ENCODE measurements at regions not wholly inside any gene's neighbourhood (a gene's known extent, or its start where the extent isn't known, plus 50 kb on each side); places are given as distances from the start of the nearest gene placed in this dataset.

DNA sequence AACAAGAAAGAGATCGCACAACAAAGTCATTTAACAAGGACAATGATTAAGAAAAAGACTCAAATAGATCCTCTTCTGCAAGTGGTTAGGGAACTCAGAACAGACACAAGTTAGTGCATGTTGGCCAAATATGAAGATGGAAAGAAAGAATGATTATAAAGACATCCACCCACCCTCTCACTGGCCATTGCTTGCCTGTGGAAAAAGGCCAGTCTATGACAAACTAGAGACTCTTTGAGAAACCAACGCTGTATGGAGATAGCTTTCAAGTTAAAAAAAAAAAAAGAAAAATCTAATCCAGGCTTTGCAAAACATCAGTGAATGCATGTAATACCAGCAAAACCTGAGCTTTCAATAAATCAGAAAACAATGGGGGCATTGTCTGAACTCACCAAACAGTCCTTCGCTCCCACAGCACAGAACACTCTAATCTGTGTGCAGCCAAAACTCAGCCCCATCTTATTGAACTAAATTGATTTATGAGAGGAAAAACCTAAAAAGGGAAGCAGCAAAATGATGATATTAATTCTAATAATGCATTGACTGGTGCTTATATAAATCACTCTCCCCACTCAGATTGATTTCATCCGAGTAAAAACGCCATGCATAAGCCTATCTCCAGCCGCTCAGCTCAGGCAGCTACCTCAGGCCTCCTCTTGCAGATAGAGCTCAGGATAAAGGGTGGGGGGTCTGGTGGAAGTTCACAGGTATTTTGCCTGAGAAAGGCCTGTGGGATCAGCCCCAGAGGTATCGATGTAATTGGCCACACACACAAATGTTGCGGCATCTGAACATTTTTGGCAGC lies 547.1 kb downstream of the CCDC171 start:
- DNase-seq: no peak

DNA sequence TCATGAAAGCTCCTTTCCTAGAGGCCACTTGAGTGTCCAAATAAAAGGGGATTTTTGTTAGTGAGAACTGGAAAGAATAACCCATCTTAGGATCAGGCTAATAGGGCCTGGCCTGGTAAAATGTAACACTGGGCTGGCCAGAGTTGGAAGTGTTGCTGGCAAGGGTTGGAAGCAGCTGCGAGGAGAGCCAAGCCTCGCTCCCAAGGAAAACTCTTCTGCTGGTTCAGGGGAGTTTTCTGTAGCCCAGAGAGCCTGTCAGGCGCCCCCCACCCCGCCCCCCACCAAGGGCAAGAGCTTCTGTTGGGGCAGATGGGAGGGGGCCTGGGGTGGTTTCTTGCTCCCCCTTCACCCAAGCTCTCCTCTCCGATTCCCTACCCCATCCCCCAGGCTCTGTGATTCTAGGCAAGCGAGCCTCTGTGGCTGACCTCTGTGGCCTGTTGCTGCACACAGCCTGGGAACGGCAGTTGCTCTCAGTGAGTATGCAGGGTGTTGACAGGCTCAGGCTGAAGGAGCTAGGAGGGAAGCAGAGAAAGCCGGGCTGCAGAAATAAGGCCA lies 547.8 kb downstream of the CCDC171 start:
- DNase-seq: no peak

DNA sequence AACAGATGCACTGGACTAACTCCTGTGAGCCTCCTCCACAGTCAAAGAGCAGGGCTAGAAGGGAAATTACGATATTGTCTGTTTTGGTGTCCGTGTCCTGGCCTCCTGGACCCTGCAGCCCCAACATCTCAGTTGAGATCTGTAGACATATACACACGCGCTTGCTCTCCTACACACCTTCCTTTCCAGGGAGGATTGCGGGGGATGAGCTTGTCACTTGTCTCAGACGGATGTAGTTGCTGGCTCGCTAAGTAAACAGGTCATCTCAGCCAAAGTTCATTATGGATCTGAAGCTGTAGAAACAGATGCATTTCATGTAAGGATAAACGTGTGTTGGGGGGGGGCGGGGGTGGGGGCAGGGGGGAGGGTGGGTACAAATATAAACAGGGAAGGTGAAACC lies 549.3 kb downstream of the CCDC171 start:
- DNase-seq: no peak

DNA sequence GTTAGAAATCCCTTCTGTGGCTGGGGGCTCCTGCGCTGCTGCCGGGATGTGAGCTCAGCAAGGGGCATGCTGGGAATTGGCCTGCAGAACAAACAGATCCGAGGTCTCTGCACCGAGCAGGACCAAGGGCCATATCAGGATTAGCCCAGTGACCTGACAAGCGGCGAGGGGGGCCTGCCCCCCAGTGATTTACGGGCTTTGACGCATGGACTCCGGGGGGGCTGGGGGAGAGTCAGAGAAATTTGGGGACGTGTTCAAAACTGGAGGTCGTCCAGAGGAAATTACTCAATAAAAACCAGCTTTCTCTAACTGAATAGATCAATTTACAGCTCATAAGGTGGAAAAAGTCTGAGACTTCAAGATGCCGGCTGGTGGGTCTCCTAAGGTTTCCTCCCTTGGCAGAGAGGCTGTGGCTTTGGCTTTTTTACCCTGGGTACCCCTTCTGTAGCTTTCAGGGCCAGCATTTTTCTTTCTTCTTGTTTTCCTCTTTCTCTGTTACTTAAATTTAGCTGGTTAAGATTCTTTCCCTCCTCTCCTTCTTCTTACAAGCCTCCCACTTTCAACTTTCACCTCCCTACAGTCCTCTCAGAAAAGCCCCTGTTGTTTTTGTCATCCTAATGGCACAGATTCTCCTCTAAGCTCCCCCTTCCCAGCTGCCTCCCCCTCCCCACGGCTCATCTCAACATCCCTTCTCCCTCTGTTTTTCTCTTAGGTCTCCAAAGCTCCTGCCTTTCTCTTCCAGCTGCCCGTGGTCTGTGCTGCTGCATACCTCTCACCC lies 551.0 kb downstream of the CCDC171 start:
- no peak for DNase-seq

DNA sequence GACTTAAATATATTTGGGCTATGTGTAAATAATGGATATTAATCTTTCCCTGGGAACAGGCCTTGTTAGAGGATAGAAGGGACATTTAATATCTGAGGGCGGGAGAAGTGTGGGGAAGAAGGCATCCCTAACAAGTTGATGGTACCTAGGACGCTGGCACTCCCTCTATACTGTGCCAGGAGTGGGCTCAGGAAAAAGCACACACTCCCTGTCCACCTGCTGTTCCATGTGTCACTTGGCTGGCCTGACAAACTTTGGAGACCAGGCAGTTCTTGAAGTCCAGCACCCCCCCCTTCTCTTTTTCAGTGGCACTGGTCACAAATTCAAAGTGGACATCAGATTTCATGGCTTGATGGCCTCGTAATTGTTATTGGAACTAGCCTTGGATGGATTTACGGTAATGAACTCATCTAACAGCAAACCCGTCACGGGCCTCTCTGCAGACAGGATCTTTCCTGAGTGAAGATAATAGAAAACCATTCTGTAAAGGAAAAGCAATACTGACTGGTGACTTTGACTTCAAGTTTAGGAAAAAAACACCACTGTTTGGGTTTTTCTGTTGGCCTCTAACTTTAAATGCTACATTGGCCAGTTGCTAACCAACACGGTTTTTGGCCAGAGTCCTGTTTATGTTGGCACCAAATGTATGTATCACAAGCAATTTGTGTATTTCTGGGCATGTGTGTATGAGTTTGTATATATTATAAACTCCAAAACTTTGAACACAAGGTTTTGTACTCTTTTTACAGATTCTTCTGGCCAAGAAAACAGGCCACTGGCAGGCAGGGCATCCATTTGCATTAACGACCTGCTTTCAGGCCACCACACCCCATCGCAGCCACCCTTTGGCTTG lies 552.6 kb downstream of the CCDC171 start:
- no peak for DNase-seq

DNA sequence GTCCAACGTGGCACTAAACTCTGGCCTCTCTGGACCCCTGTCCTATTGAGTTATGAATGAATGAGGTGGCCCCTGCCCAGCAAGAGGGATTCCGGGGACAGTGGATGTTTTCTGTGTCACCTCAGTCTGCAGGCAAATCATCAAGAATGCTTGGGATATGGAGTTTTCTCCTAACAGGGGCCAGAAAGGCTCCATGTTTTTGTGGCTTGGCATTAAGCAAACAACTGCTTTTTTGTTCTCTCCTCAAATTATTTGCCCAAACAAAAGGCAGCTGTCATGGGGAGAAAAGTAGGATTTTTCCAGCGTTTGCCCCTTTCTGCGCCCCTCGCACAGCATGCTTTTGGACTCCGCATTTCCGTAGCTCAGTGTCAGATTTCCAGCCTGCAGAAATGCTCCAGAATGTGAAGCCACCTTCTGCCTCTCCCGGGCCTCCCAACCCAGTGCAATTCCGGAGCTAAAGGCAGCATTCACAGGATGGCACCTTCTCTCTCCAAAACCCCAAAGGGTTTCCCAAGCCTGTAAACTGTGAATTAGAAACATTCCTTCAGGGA lies 553.3 kb downstream of the CCDC171 start:
- no peak for DNase-seq

DNA sequence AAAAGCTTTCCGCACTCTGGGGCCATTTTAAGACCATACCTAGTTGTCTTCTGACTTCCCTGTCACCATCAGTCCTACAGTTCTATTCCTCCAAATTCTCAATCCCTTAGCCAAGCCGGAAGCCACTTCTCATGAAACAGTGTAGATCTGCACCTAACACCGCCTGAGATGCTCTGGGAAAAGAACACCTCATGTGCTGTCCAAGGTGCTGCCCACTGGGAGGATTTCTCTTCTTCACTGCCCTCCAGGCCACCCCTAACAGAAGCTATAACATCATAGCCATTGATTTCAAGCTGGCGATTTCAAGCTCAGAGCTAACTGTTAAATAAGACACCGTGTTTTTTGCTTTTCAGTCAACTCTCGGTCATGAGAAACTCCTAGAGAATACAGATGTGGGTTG lies 559.3 kb downstream of the CCDC171 start:
- DNase-seq: no peak

DNA sequence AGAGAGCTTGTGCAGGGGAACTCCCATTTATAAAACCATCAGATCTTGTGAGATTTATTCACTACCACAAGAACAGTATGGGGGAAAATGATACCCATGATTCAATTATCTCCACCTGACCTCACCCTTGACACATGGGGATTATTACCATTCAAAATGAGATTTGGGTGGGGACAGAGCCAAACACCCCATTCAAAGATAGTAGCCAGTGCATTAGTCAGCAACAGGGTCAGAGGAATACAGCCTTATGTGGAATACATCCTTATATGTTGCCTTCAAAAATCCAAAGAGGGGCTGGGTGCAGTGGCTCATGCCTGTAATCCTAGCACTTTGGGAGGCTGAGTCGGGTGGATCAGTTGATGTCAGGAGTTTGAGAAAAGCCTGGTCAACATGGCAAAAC lies 563.2 kb downstream of the CCDC171 start:
- DNase-seq: no peak

DNA sequence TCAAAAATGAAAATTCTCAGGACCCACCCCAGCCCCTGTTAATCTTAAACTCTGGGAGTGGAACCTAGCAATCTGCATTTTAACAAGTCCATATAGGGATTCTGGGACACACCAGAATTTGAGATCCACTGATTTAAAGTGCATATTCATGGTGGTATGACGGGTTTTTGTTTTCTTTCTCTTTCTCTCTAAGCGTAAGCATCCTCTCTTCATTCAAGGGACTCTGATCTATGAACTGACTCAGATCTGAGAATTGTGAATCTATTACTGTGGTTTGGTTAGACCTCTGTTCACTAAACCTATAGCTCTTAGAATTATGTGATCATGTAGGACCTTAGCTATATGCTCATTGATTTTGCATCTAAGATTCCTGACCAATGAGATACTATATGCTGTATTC lies 565.2 kb downstream of the CCDC171 start:
- no peak for DNase-seq

DNA sequence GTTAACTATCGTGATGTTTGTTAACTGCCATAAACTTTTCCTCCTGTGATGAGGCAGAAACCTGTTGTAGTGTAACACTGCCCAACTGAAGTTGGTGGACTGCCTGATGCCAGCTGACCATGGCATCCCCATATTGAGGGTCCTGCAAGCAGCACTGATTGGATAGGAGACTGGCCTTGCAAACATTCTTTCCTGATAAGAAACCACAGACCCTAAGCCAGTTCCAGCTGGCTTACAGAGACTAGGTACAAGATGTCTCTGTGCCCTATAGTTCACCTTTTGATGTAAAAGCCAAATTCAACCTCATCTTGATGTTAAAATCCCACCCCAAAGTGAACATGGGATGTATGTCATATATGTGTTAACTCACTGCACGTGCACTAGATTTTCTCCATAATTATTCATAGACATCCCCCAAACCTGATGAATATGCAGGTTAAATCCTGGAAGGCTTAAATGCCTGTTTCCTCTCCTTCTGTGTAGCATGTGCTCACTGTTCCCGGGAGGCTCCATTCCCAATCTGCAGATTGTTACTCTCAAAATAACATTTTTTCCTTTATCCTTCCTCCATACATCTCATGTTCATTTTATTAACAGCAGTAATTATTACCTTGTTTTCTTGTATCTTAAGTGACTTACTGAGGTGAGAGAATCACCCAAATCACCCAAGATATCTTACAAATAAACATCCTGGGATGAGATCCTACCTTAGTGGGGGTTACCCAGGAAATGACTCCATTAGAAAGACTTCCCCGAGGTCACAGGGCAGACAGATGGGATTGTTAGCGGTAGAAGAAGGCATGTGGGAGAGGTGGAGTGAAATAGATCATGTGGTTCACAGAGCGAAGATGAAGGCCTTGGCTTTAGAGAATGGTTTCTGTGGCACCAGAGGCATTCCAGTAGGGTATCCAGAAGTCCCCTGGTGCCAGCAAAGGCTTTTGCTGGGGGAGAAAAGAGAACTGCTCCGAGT lies 566.7 kb downstream of the CCDC171 start:
- no peak for DNase-seq

DNA sequence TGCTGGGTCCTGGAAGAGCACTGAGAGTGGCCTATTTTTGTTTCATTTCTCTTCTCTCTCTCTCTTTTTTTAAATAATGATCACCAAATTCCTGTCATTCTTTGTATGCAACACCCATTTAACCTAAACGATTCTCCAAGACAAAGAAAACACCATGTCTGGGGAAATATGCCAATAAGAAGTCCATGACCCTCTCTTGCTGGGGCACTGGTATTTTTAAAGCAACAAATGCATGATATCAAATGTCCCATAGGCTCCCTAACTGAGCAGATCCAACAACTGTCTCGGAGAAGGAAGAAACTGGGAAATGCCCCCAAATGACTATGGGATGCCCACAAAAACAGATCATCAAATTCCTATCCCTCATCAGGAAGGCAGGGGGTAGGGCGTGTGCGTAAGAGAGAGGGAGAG lies 567.4 kb downstream of the CCDC171 start:
- no peak for DNase-seq

DNA sequence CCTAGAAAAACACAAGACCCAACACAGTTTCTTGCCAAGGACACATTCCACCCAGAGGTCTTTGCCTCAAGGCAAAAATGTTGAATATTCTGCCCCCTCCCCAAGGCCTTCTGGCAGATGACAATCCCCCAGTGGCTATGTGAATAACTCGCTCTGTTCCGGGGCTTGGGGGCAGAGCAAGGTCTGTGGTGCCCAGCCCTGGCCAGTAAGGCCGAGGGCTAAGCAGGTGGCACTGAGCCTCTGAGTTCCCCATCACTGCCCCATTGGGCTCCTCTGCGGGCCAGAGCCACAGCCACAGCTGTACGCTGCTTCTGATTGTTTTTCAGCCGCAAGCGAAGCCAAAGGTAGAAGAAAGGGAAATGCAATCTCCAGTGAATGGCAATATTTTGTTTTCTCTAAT lies 567.9 kb downstream of the CCDC171 start:
- DNase-seq: no peak

DNA sequence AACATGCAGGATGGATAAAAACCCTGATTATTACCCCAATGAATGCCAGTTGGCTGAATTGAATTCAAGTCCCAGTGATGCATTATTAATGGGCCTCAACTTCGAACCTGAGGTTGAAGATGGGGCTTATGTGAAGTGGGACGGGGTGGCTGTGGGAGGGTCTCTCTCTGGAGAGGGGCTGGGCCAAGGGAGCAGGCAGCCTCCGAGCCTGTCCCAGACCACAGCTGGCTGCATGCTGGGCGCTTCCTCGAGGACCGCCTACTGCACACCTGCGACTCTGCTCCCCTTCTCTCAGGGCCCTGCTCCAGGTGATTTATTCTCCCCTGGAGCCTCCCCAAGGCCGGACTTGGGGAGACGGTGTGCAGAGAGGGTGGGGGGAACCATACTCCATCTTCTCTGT lies 568.3 kb downstream of the CCDC171 start:
- DNase-seq: no peak

DNA sequence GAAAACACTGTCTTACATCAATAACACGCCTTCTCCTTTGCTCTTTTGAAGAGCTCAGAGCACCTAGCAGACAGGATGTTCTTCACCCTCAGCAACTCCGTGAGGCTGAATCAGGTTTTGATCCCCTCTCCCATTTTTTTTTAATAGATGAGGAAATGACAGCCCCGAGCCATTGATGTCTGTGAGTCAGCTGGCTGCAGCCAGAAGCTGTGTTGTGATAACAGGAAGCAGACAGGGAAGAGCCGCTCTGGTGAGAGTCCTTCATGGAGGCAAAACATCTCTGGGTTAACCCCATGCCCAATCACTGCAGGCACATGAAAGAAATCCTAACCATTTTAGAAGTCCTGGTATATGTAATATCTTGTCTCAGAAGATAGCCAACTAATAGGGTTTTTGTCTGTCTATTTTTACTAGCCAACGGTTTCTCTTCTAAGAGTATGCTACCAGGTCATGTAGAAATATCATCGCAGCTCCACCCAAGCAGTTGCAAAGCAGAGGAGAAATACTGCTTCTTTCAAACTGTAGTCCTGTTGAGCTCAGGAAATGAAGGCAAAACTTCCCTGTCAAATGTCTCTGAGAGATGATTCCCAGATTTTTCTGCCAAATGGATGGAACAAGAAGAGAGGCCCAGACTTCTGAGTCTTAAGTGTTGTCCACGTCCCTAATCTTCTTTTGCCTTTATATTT lies 568.9 kb downstream of the CCDC171 start:
- no peak for DNase-seq

DNA sequence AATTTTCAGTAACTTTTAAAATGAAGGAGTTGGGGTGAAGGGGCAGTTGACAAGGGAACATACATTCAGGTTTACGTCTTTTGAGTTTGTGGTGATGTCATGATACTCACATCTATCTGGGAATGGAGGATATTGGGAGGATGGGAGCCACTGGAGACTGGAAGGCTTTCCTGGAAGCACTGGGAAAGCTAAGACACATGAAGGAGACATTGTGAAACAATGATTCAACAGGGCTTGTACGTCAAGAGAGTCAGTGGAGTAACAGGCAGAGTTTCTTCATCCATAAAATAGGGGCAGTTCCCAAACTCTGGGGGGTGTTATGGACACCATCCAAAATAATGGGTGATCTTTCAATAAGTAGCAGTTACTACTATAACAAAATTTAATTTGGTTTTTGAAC lies 572.8 kb downstream of the CCDC171 start:
- no peak for DNase-seq

DNA sequence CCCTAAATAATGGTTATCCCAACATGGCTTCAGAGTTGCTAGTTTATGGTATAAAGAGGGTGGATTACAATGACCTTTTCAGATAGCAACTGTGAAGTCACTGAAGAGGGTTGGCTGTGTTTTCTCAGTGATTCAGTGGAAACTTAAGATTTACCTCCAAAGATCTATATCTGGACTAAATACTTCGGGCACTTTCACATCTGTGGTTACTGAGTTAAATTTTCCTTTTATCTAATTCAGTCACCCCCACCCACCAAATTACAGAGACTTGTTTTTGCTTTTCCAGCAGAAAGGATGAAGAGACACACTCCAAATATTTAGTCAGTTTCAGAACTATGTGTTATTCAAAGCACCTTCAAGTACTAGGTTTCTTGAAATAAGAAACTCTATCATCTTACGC lies 573.2 kb downstream of the CCDC171 start:
- DNase-seq: no peak

DNA sequence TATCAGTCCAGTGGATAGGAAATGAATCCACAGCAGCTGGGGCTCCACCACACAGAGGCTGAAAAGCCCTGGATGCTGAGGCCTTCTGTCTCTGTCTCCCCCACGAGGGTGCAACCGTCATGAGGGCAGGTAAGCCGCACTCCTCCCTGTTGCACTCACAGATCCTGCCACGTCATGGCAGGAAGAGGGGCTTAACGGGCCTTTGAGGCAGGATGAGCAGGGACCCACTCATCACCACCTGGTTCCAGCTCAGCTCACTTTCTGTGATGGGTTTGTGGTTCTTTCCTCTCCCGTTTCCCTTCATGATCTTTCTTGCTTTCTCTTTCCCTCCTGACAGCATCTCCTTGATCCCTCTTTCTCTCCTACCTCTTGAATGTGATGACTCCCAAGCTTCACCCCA lies 575.2 kb downstream of the CCDC171 start:
- DNase-seq: no peak

DNA sequence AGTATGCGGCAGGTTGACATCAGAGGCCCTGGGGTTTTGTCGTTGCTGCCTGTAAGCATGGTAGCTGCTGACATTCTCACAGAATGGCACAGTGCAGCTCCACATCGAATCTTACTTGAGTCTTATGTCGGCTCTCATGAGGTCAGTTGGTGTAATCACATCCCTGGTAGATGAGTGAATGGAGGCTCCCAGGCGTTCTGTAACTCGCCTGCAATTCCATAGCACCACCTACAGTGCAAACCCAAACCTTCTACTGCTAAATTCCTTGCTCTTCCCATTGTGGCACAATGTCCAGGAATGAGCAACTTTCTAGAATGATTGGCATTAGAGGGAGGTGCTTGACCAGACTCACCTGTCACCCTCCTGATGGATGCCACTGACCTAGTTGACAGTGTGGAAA lies 578.4 kb downstream of the CCDC171 start:
- DNase-seq: no peak

DNA sequence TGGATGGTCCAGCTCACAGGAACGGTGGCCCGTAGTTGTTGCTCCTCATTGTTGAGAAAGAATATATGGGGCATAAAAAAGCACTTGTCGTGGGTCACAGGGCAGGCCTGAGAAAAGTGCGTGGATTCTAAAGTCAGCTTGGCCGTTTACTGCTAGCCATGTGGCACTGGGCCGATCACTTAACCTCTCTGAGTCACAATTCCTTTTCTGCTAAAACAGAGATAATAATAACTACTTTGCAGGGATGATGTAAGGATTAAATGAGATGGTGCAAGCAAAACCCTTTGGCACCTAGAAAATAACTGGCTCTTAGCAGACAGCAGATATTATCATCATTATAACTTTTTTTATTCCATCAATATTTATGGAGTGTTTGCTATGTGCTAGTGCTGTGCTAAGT lies 579.7 kb downstream of the CCDC171 start:
- DNase-seq: no peak

DNA sequence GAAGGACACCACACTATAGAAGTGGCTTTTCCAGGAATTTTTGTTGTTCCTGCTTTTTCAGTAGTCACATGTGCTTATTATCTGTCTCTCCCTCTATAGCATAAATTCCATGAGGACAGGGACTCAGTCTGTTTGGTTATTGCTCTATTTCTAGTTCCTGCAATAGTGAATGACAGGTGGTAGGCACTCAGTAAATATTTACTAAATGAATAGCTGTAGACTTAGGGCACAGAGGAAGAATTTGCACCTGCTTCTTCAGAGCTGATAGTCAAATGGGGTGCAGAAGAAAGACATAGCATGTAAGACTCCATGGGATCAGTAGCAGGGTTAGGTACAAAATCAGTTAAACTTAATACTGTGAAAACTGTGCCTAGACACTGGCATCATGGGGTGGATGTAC lies 580.2 kb downstream of the CCDC171 start:
- no peak for DNase-seq
